NCI-H1417 (cell line): ENCODE measurements at regions not wholly inside any gene's neighbourhood (a gene's known extent, or its start where the extent isn't known, plus 50 kb on each side); places are given as distances from the start of the nearest gene placed in this dataset.

Experiments used
- DNase-seq, 3 experiments: peaks; one replicate each; lab custom pipeline; 2025; lab: John Stamatoyannopoulos, UW

GRCh38 chr22:20654343-20655208 lies 119.3 kb upstream of the SERPIND1 start:
- peak in 2 of 3 experiments; percentile 21 to 50 for DNase-seq

- DNase-seq, result no peak
These were observed 118.3 kb upstream of the SERPIND1 start for GRCh38 chr22:20655623-20656022.

- no peak for DNase-seq
These were observed 117.4 kb upstream of the SERPIND1 start for GRCh38 chr22:20656516-20656901.

- DNase-seq, result no peak
These were observed 116.7 kb upstream of the SERPIND1 start for GRCh38 chr22:20656902-20657836.
